CD14-positive monocyte (primary cell): ENCODE measurements at regions not wholly inside any gene's neighbourhood (a gene's known extent, or its start where the extent isn't known, plus 50 kb on each side); places are given as distances from the start of the nearest gene placed in this dataset.

Experiments
- DNase-seq, 3 donors: peaks; one replicate each; pipeline ENCODE4 v3.0.0-alpha.2; 2011 to 2022
- H2AFZ ChIP-seq: 2 replicates; pipeline ENCODE4 v1.6.0; 2012; ENCODE audit warnings: mild to moderate bottlenecking, low read depth, low read length, inconsistent platforms; ENCODE audit not compliant: insufficient read depth, poor library complexity, severe bottlenecking
- H3K27ac ChIP-seq, 2 donors: 1 replicate in 1 of 2; 2 replicates in 1 of 2; pipeline ENCODE4 v1.5.1; 2012 to 2013; ENCODE audit warnings: low read length in 2 of 2, control low read depth in 1 of 2, inconsistent platforms in 1 of 2, low read depth in 1 of 2, mild to moderate bottlenecking in 1 of 2
- H3K27me3 ChIP-seq, 2 donors: one replicate each; pipeline versions ENCODE4 v1.6.0 to v1.6.1; 2011 to 2013; ENCODE audit warnings: low read length in 2 of 2; ENCODE audit not compliant: control insufficient read depth in 2 of 2, insufficient read depth in 2 of 2
- H3K36me3 ChIP-seq, 2 donors: replicated peaks in 1 of 2; 1 replicate in 1 of 2; 2 replicates in 1 of 2; pipeline versions ENCODE4 v1.5.1 to v1.6.1; 2012 to 2013; ENCODE audit warnings: low read length in 2 of 2, control low read depth in 1 of 2, inconsistent platforms in 1 of 2, mild to moderate bottlenecking in 1 of 2; ENCODE audit not compliant: insufficient read depth in 2 of 2, control insufficient read depth in 1 of 2
- H3K4me1 ChIP-seq, 2 donors: 1 replicate in 1 of 2; 2 replicates in 1 of 2; pipeline versions ENCODE4 v1.5.1 to v1.6.1; 2012 to 2013; ENCODE audit warnings: low read length in 2 of 2, control low read depth in 1 of 2, inconsistent platforms in 1 of 2, mild to moderate bottlenecking in 1 of 2, moderate library complexity in 1 of 2; ENCODE audit not compliant: insufficient read depth in 2 of 2, control insufficient read depth in 1 of 2
- H3K4me2 ChIP-seq: replicated peaks from 2 replicates; pipeline ENCODE3; 2012; ENCODE audit warnings: low read length, moderate library complexity, mild to moderate bottlenecking; ENCODE audit not compliant: poor library complexity, severe bottlenecking; ENCODE audit errors: extremely low read depth
- H3K4me3 ChIP-seq, 3 experiments: fragments of 200-600 bp in 1 of 3; sonication (generic) in 1 of 3; replicated peaks in 1 of 3; 1 replicate in 2 of 3; 2 replicates in 1 of 3; pipeline ENCODE4 v1.5.1; 2011 to 2013; ENCODE audit warnings: low read length in 3 of 3, mild to moderate bottlenecking in 3 of 3, control low read depth in 2 of 3, low read depth in 2 of 3, inconsistent platforms in 1 of 3, moderate library complexity in 1 of 3
- H3K79me2 ChIP-seq: 2 replicates; pipeline ENCODE4 v1.6.0; 2012; ENCODE audit warnings: mild to moderate bottlenecking, control low read depth, inconsistent platforms, low read length, moderate library complexity; ENCODE audit not compliant: insufficient read depth
- H3K9ac ChIP-seq: 2 replicates; pipeline ENCODE4 v1.6.0; 2017; ENCODE audit warnings: low read length, mild to moderate bottlenecking; ENCODE audit not compliant: insufficient read depth, poor library complexity, severe bottlenecking
- H3K9me3 ChIP-seq, 2 donors: replicated peaks in 1 of 2; 1 replicate in 1 of 2; 2 replicates in 1 of 2; pipeline versions ENCODE4 v1.5.1 to v1.6.1; 2012 to 2013; ENCODE audit warnings: low read length in 2 of 2, control low read depth in 1 of 2; ENCODE audit not compliant: control insufficient read depth in 1 of 2, insufficient read depth in 1 of 2
- H4K20me1 ChIP-seq: 2 replicates; pipeline ENCODE4 v1.6.0; 2012; ENCODE audit warnings: mild to moderate bottlenecking, low read length, control low read depth, moderate library complexity; ENCODE audit not compliant: insufficient read depth
- H3K27ac Mint-ChIP-seq, 7 donors: one replicate each; pipeline ENCODE4 v1.8.0; 2020; ENCODE audit warnings: mild to moderate bottlenecking in 7 of 7, mixed read lengths in 7 of 7, moderate library complexity in 6 of 7, inconsistent platforms in 2 of 7
- H3K27me3 Mint-ChIP-seq, 3 donors: one replicate each; pipeline ENCODE4 v1.8.0; 2021 to 2022; ENCODE audit warnings: low read depth in 3 of 3, mild to moderate bottlenecking in 3 of 3, mixed read lengths in 3 of 3, moderate library complexity in 3 of 3, inconsistent platforms in 1 of 3
- H3K36me3 Mint-ChIP-seq, 2 donors: one replicate each; pipeline ENCODE4 v1.8.0; 2020; ENCODE audit warnings: mixed read lengths in 2 of 2, inconsistent platforms in 1 of 2, mild to moderate bottlenecking in 1 of 2
- H3K4me1 Mint-ChIP-seq: one replicate; pipeline ENCODE4 v1.8.0; 2020; ENCODE audit warnings: mild to moderate bottlenecking, mixed read lengths
- H3K4me3 Mint-ChIP-seq, 2 donors: one replicate each; pipeline ENCODE4 v1.8.0; 2020; ENCODE audit warnings: mild to moderate bottlenecking in 2 of 2, mixed read lengths in 2 of 2, moderate library complexity in 1 of 2
- H3K9me3 Mint-ChIP-seq, 7 donors: one replicate each; pipeline ENCODE4 v1.8.0; 2020 to 2022; ENCODE audit warnings: mixed read lengths in 7 of 7, mild to moderate bottlenecking in 6 of 7, moderate library complexity in 6 of 7, inconsistent platforms in 2 of 7
- WGBS: methylation state at CpG from one replicate; pipeline ENCODE4 v1.1.5; 2013; ENCODE audit warnings: missing lambda C conversion rate; ENCODE audit not compliant: insufficient coverage; 5-methylcytosine and 5-hydroxymethylcytosine counted together
- intact Hi-C, 2 donors: fragments of 100-400 bp; cut with micrococcal nuclease; formaldehyde crosslinking; loops; one replicate each; pipeline versions ENCODE4 v1.15.0 to v1.15.1; 2023
- TF ChIP-seq, protein P1 (sequence below): fragments of 200-600 bp; IDR thresholded peaks from one replicate; pipeline ENCODE4 v1.8.0; 2022; ENCODE audit warnings: antibody characterized with exemption, mild to moderate bottlenecking

DNA sequence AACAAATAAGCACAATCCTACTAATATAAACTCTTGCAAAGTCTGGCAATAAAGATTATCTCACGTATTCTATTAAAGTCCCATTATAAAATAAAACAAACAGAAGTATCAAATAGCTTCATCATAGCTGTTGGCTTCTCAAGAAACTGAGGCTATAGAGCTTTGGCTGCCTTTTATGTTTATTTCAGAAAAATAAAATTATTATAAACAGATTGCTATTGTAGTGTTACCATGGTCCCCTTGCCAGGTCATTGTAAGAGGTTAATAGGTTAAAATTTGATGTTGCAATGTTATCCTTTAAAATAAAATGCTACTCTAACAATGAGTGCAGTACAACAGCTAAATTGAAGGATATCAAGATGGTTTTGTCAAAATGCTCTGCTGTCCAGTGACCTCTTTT is 828.8 kb upstream of the SOX9 start:
- TF ChIP-seq, protein P1, sequence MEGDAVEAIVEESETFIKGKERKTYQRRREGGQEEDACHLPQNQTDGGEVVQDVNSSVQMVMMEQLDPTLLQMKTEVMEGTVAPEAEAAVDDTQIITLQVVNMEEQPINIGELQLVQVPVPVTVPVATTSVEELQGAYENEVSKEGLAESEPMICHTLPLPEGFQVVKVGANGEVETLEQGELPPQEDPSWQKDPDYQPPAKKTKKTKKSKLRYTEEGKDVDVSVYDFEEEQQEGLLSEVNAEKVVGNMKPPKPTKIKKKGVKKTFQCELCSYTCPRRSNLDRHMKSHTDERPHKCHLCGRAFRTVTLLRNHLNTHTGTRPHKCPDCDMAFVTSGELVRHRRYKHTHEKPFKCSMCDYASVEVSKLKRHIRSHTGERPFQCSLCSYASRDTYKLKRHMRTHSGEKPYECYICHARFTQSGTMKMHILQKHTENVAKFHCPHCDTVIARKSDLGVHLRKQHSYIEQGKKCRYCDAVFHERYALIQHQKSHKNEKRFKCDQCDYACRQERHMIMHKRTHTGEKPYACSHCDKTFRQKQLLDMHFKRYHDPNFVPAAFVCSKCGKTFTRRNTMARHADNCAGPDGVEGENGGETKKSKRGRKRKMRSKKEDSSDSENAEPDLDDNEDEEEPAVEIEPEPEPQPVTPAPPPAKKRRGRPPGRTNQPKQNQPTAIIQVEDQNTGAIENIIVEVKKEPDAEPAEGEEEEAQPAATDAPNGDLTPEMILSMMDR: no peak
- no peak overlapping the region for H3K27ac Mint-ChIP-seq
- no peak overlapping the region for H3K9ac ChIP-seq
- intact Hi-C loops: no loop called here
- no peaks in the 10 kb centered on the region for H3K27me3 ChIP-seq
- H3K27me3 Mint-ChIP-seq: peaks cover 0 to 3% (median 0%) of the 10 kb centered on the region in 3 donors
- peaks cover 0 to 2% of the 10 kb centered on the region in 2 donors for H3K9me3 ChIP-seq
- no peaks in the 10 kb centered on the region for H3K79me2 ChIP-seq
- H3K4me1 ChIP-seq: no peaks in the 10 kb centered on the region
- H3K36me3 Mint-ChIP-seq: no peaks in the 10 kb centered on the region
- H4K20me1 ChIP-seq: no peaks in the 10 kb centered on the region
- peaks cover 2 to 15% (median 6%) of the 10 kb centered on the region in 7 donors for H3K9me3 Mint-ChIP-seq
- H3K36me3 ChIP-seq: no peaks in the 10 kb centered on the region
- WGBS: no CpG with 5 or more reads among the region's 1 CpG
- H3K4me1 Mint-ChIP-seq: no peaks in the 10 kb centered on the region
- H3K4me3 ChIP-seq: no peak overlapping the region
- no peak overlapping the region for H3K4me3 Mint-ChIP-seq
- no peak overlapping the region for H3K4me2 ChIP-seq
- DNase-seq: no peak
- H2AFZ ChIP-seq: no peak overlapping the region
- H3K27ac ChIP-seq: no peak overlapping the region

DNA sequence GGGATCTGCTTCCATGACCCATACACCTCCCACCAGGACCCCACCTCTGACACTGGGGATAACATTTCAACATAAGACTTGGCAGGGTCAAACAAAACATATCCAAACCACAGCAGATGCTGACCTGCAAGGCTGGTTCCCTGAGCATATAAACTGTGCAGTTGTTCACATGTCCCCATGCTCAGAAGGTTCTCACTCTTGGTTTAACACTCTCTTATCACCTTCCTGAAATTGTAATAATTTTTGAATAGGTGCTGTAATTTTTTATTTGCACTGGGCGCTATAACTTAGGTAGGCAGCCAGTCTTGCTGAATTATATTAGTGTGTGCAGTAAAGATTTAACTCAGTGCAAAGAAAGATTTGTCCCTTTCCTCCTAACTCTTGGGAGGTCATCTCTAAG is 824.8 kb upstream of the SOX9 start:
- H3K27ac Mint-ChIP-seq: no peak overlapping the region
- Histone ChIP-seq H3K4me3 (no peak overlapping the region), H3K36me3 (no peaks in the 10 kb centered on the region), H3K4me1 (no peaks in the 10 kb centered on the region), H3K27me3 (no peaks in the 10 kb centered on the region), H3K9me3 (no peaks in the 10 kb centered on the region), H3K27ac (no peak overlapping the region), H3K4me2 (no peak overlapping the region), H3K79me2 (no peaks in the 10 kb centered on the region), H4K20me1 (no peaks in the 10 kb centered on the region), H3K9ac (no peak overlapping the region), H2AFZ (no peak overlapping the region)
- H3K4me1 Mint-ChIP-seq: no peaks in the 10 kb centered on the region
- DNase-seq: no peak
- intact Hi-C loops: no loop called here
- no peak overlapping the region for H3K4me3 Mint-ChIP-seq
- H3K9me3 Mint-ChIP-seq: peaks cover 2 to 11% (median 7%) of the 10 kb centered on the region in 7 donors
- peaks cover 0 to 3% (median 2%) of the 10 kb centered on the region in 3 donors for H3K27me3 Mint-ChIP-seq
- no CpG with 5 or more reads among the region's 1 CpG for WGBS
- no peaks in the 10 kb centered on the region for H3K36me3 Mint-ChIP-seq
- TF ChIP-seq, protein P1: no peak
